Karpas-422 (cell line): ENCODE measurements at regions not wholly inside any gene's neighbourhood (a gene's known extent, or its start where the extent isn't known, plus 50 kb on each side); places are given as distances from the start of the nearest gene placed in this dataset.

ENCODE experiments used
- DNase-seq: peaks from one replicate; pipeline ENCODE4 v3.0.0-alpha.2; 2015
- H2AFZ ChIP-seq: fragments of 200-600 bp; sonication (generic); 2 replicates; pipeline ENCODE4 v1.6.1; 2014; ENCODE audit warnings: antibody characterized with exemption, low read length, mixed read lengths
- H3K27ac ChIP-seq: fragments of 200-600 bp; sonication (generic); 2 replicates; pipeline ENCODE4 v1.5.1; 2014; ENCODE audit warnings: mild to moderate bottlenecking, low read length, moderate library complexity
- H3K27me3 ChIP-seq: fragments of 200-600 bp; sonication (generic); 2 replicates; pipeline ENCODE4 v1.6.1; 2014; ENCODE audit warnings: low read length, mixed read lengths
- H3K36me3 ChIP-seq: fragments of 200-600 bp; sonication (generic); 2 replicates; pipeline ENCODE4 v1.6.1; 2014; ENCODE audit warnings: low read length, mixed read lengths; ENCODE audit not compliant: insufficient read depth
- H3K4me1 ChIP-seq: fragments of 200-600 bp; sonication (generic); 2 replicates; pipeline ENCODE4 v1.6.1; 2014; ENCODE audit warnings: mild to moderate bottlenecking, low read length, mixed read lengths
- H3K4me2 ChIP-seq: fragments of 200-600 bp; sonication (generic); 2 replicates; pipeline ENCODE4 v1.6.1; 2014; ENCODE audit warnings: low read length, low read depth, mild to moderate bottlenecking; ENCODE audit not compliant: poor library complexity, severe bottlenecking
- H3K4me3 ChIP-seq: fragments of 200-600 bp; sonication (generic); 2 replicates; pipeline ENCODE4 v1.5.1; 2014; ENCODE audit warnings: mild to moderate bottlenecking, antibody characterized with exemption, low read length, mixed read lengths
- H3K79me2 ChIP-seq: fragments of 200-600 bp; sonication (generic); 2 replicates; pipeline ENCODE4 v1.6.1; 2014; ENCODE audit warnings: mild to moderate bottlenecking, low read length, mixed read lengths
- H3K9ac ChIP-seq: fragments of 200-600 bp; sonication (generic); 2 replicates; pipeline ENCODE4 v1.6.0; 2014; ENCODE audit warnings: low read length
- H3K9me2 ChIP-seq: fragments of 200-600 bp; sonication (generic), shearing (Covaris generic); replicated peaks from 2 replicates; pipeline ENCODE4 v1.6.0; 2014; ENCODE audit warnings: mild to moderate bottlenecking, low read length, moderate library complexity; ENCODE audit not compliant: insufficient read depth
- H3K9me3 ChIP-seq: fragments of 300-700, 200-600 bp; sonication (generic); 2 replicates; pipeline ENCODE4 v1.6.1; 2014; ENCODE audit warnings: low read length, mixed read lengths
- H4K20me1 ChIP-seq: fragments of 200-600 bp; sonication (generic); 2 replicates; pipeline ENCODE4 v1.6.1; 2014; ENCODE audit warnings: mild to moderate bottlenecking, antibody characterized with exemption, low read length, low read depth; ENCODE audit not compliant: insufficient read depth

GRCh38 chr11:103552086-103552485 lies 442.9 kb downstream of the DYNC2H1 start:
- Histone ChIP-seq H3K4me3 (no peak overlapping the region), H3K79me2 (no peaks in the 10 kb centered on the region), H2AFZ (no peak overlapping the region), H3K9ac (no peak overlapping the region), H3K9me3 (no peaks in the 10 kb centered on the region), H3K27me3 (no peaks in the 10 kb centered on the region), H3K36me3 (no peaks in the 10 kb centered on the region), H4K20me1 (no peaks in the 10 kb centered on the region), H3K4me2 (no peak overlapping the region), H3K9me2 (no peaks in the 10 kb centered on the region), H3K4me1 (no peaks in the 10 kb centered on the region), H3K27ac (no peak overlapping the region)
- DNase-seq: no peak

- H3K4me2 ChIP-seq: no peak overlapping the region
- no peaks in the 10 kb centered on the region for H3K27me3 ChIP-seq
- H3K36me3 ChIP-seq: no peaks in the 10 kb centered on the region
- no peak for DNase-seq
- H3K4me3 ChIP-seq: no peak overlapping the region
- no peak overlapping the region for H3K27ac ChIP-seq
- H3K79me2 ChIP-seq: no peaks in the 10 kb centered on the region
- no peaks in the 10 kb centered on the region for H3K4me1 ChIP-seq
- H3K9me2 ChIP-seq: no peaks in the 10 kb centered on the region
- no peaks in the 10 kb centered on the region for H3K9me3 ChIP-seq
- no peak overlapping the region for H2AFZ ChIP-seq
- H3K9ac ChIP-seq: no peak overlapping the region
- no peaks in the 10 kb centered on the region for H4K20me1 ChIP-seq
Measured at GRCh38 chr11:103556171-103556570, 446.9 kb downstream of the DYNC2H1 start.

- Histone ChIP-seq H3K9me2 (0 out of 2 replicates have a peak, but pooled peaks cover 3% of the 10 kb centered on the region), H3K4me3 (no peak overlapping the region), H4K20me1 (no peaks in the 10 kb centered on the region), H3K27ac (no peak overlapping the region), H3K9ac (no peak overlapping the region), H3K4me2 (no peak overlapping the region), H3K79me2 (no peaks in the 10 kb centered on the region), H3K36me3 (no peaks in the 10 kb centered on the region), H3K9me3 (no peaks in the 10 kb centered on the region), H2AFZ (no peak overlapping the region), H3K27me3 (no peaks in the 10 kb centered on the region), H3K4me1 (no peaks in the 10 kb centered on the region)
- DNase-seq: no peak
Measured at GRCh38 chr11:103566116-103566515, 456.9 kb downstream of the DYNC2H1 start.

- Histone ChIP-seq H2AFZ (no peak overlapping the region), H3K36me3 (no peaks in the 10 kb centered on the region), H3K4me1 (no peaks in the 10 kb centered on the region), H4K20me1 (no peaks in the 10 kb centered on the region; the same call in 1 of the 2 replicates), H3K27me3 (no peaks in the 10 kb centered on the region), H3K9me2 (no peaks in the 10 kb centered on the region), H3K9me3 (no peaks in the 10 kb centered on the region), H3K4me2 (no peak overlapping the region), H3K27ac (no peak overlapping the region), H3K9ac (no peak overlapping the region), H3K4me3 (no peak overlapping the region), H3K79me2 (no peaks in the 10 kb centered on the region)
- DNase-seq: no peak
Measured at GRCh38 chr11:103581760-103582159, 454.7 kb upstream of the DDI1 start.

- Histone ChIP-seq H3K9me3 (no peaks in the 10 kb centered on the region), H3K4me3 (no peak overlapping the region), H3K36me3 (no peaks in the 10 kb centered on the region), H3K4me2 (no peak overlapping the region), H3K9me2 (no peaks in the 10 kb centered on the region), H3K4me1 (no peaks in the 10 kb centered on the region), H3K27ac (no peak overlapping the region), H4K20me1 (no peaks in the 10 kb centered on the region; the same call in 1 of the 2 replicates), H3K79me2 (no peaks in the 10 kb centered on the region), H3K9ac (no peak overlapping the region), H2AFZ (no peak overlapping the region), H3K27me3 (no peaks in the 10 kb centered on the region)
- DNase-seq: no peak
Measured at GRCh38 chr11:103582351-103582909, 454.0 kb upstream of the DDI1 start.

- H3K9me3 ChIP-seq: no peaks in the 10 kb centered on the region
- DNase-seq: no peak
- no peak overlapping the region for H3K27ac ChIP-seq
- no peaks in the 10 kb centered on the region; the same call in 1 of the 2 replicates for H4K20me1 ChIP-seq
- H3K27me3 ChIP-seq: no peaks in the 10 kb centered on the region
- H3K36me3 ChIP-seq: no peaks in the 10 kb centered on the region
- H3K4me3 ChIP-seq: no peak overlapping the region
- no peak overlapping the region for H3K9ac ChIP-seq
- no peak overlapping the region for H3K4me2 ChIP-seq
- H3K79me2 ChIP-seq: no peaks in the 10 kb centered on the region
- no peaks in the 10 kb centered on the region for H3K9me2 ChIP-seq
- no peak overlapping the region for H2AFZ ChIP-seq
- H3K4me1 ChIP-seq: no peaks in the 10 kb centered on the region
Measured at GRCh38 chr11:103584021-103584420, 452.4 kb upstream of the DDI1 start.

- Histone ChIP-seq H3K27me3 (no peaks in the 10 kb centered on the region), H3K36me3 (no peaks in the 10 kb centered on the region), H2AFZ (no peak overlapping the region), H3K79me2 (no peaks in the 10 kb centered on the region), H3K4me1 (no peaks in the 10 kb centered on the region), H3K4me3 (no peak overlapping the region), H3K9me2 (no peaks in the 10 kb centered on the region), H3K9me3 (no peaks in the 10 kb centered on the region), H3K9ac (no peak overlapping the region), H3K27ac (no peak overlapping the region), H3K4me2 (no peak overlapping the region), H4K20me1 (no peaks in the 10 kb centered on the region; the same call in 1 of the 2 replicates)
- no peak for DNase-seq
Measured at GRCh38 chr11:103584720-103585119, 451.7 kb upstream of the DDI1 start.

GRCh38 chr11:103585401-103585800 lies 451.0 kb upstream of the DDI1 start:
- no peaks in the 10 kb centered on the region for H3K36me3 ChIP-seq
- H3K9ac ChIP-seq: no peak overlapping the region
- no peak overlapping the region for H3K27ac ChIP-seq
- no peaks in the 10 kb centered on the region for H3K4me1 ChIP-seq
- no peaks in the 10 kb centered on the region for H3K27me3 ChIP-seq
- H3K9me3 ChIP-seq: no peaks in the 10 kb centered on the region
- no peak for DNase-seq
- no peaks in the 10 kb centered on the region for H3K79me2 ChIP-seq
- H4K20me1 ChIP-seq: no peaks in the 10 kb centered on the region; the same call in 1 of the 2 replicates
- H3K4me3 ChIP-seq: no peak overlapping the region
- H3K9me2 ChIP-seq: no peaks in the 10 kb centered on the region
- no peak overlapping the region for H2AFZ ChIP-seq
- H3K4me2 ChIP-seq: no peak overlapping the region
